WTC11 (cell line): ENCODE measurements at regions not wholly inside any gene's neighbourhood (a gene's known extent, or its start where the extent isn't known, plus 50 kb on each side); places are given as distances from the start of the nearest gene placed in this dataset.

ENCODE experiments used
- CBFB ChIP-seq: sonication (generic); formaldehyde crosslinking; IDR thresholded peaks from 2 replicates; pipeline ENCODE4 v1.8.1; 2022; ENCODE audit warnings: mild to moderate bottlenecking, low read depth, missing genetic modification reagents
- CREB1 ChIP-seq: sonication (generic); formaldehyde crosslinking; IDR thresholded peaks from 2 replicates; pipeline ENCODE4 v1.8.0; 2023; ENCODE audit warnings: mild to moderate bottlenecking, missing genetic modification reagents
- JUN ChIP-seq: sonication (generic); formaldehyde crosslinking; IDR thresholded peaks from 2 replicates; pipeline ENCODE4 v1.8.0; 2023; ENCODE audit warnings: mild to moderate bottlenecking, missing genetic modification reagents
- NR2C2 ChIP-seq: sonication (generic); formaldehyde crosslinking; IDR thresholded peaks from 2 replicates; pipeline ENCODE4 v1.8.0; 2022; ENCODE audit warnings: mild to moderate bottlenecking, missing genetic modification reagents
- TF ChIP-seq, protein P1 (sequence below): sonication (generic); formaldehyde crosslinking; IDR thresholded peaks from 2 replicates; pipeline ENCODE4 v1.8.1; 2023; ENCODE audit warnings: mild to moderate bottlenecking, missing genetic modification reagents, moderate library complexity
- TF ChIP-seq, protein P2 (sequence below): fragments of 200-600 bp; IDR thresholded peaks from 2 replicates; pipeline ENCODE4 v1.8.0; 2022; ENCODE audit warnings: antibody characterized with exemption
- TF ChIP-seq, protein P3 (sequence below): sonication (generic); formaldehyde crosslinking; IDR thresholded peaks from 2 replicates; pipeline ENCODE4 v1.8.1; 2023; ENCODE audit warnings: mild to moderate bottlenecking, moderate library complexity, missing genetic modification reagents
- TF ChIP-seq, protein P4 (sequence below): sonication (generic); formaldehyde crosslinking; IDR thresholded peaks from 2 replicates; pipeline ENCODE4 v1.8.0; 2022; ENCODE audit warnings: mild to moderate bottlenecking, missing genetic modification reagents

DNA sequence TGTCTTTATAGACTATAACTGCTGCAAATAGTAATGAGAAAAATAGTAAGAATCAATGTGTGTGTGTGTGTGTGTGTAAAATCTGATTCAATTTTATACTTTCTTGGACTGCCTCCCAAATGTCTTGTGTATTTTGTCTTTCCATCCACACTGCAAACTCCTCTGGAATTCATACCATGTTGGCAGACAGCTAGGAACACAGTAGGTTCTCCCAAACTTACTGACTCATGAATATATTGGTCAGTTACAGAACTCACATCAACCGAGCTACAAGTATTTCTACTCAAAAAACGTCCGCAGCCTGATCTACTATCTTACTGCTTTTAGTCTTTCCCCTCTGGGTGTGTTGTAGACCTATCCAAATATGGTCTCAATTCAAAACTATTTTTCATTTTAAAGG is 542.7 kb upstream of the PSMD7 start:
- TF ChIP-seq, protein P1, sequence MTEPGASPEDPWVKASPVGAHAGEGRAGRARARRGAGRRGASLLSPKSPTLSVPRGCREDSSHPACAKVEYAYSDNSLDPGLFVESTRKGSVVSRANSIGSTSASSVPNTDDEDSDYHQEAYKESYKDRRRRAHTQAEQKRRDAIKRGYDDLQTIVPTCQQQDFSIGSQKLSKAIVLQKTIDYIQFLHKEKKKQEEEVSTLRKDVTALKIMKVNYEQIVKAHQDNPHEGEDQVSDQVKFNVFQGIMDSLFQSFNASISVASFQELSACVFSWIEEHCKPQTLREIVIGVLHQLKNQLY (CRISPR knock-in tag), result no peak
- TF ChIP-seq, protein P2, sequence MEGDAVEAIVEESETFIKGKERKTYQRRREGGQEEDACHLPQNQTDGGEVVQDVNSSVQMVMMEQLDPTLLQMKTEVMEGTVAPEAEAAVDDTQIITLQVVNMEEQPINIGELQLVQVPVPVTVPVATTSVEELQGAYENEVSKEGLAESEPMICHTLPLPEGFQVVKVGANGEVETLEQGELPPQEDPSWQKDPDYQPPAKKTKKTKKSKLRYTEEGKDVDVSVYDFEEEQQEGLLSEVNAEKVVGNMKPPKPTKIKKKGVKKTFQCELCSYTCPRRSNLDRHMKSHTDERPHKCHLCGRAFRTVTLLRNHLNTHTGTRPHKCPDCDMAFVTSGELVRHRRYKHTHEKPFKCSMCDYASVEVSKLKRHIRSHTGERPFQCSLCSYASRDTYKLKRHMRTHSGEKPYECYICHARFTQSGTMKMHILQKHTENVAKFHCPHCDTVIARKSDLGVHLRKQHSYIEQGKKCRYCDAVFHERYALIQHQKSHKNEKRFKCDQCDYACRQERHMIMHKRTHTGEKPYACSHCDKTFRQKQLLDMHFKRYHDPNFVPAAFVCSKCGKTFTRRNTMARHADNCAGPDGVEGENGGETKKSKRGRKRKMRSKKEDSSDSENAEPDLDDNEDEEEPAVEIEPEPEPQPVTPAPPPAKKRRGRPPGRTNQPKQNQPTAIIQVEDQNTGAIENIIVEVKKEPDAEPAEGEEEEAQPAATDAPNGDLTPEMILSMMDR, result no peak
- TF ChIP-seq JUN (CRISPR knock-in tag), result no peak
- TF ChIP-seq, protein P3, sequence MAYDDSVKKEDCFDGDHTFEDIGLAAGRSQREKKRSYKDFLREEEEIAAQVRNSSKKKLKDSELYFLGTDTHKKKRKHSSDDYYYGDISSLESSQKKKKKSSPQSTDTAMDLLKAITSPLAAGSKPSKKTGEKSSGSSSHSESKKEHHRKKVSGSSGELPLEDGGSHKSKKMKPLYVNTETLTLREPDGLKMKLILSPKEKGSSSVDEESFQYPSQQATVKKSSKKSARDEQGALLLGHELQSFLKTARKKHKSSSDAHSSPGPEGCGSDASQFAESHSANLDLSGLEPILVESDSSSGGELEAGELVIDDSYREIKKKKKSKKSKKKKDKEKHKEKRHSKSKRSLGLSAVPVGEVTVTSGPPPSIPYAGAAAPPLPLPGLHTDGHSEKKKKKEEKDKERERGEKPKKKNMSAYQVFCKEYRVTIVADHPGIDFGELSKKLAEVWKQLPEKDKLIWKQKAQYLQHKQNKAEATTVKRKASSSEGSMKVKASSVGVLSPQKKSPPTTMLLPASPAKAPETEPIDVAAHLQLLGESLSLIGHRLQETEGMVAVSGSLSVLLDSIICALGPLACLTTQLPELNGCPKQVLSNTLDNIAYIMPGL (CRISPR knock-in tag), result no peak
- TF ChIP-seq, protein P4, sequence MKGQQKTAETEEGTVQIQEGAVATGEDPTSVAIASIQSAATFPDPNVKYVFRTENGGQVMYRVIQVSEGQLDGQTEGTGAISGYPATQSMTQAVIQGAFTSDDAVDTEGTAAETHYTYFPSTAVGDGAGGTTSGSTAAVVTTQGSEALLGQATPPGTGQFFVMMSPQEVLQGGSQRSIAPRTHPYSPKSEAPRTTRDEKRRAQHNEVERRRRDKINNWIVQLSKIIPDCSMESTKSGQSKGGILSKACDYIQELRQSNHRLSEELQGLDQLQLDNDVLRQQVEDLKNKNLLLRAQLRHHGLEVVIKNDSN, result no peak
- no peak for TF ChIP-seq CREB1 (CRISPR knock-in tag)
- no peak for TF ChIP-seq NR2C2 (CRISPR knock-in tag)
- TF ChIP-seq CBFB, result no peak
